Effector memory CD8-positive, alpha-beta T cell (primary cell): ENCODE measurements at regions not wholly inside any gene's neighbourhood (a gene's known extent, or its start where the extent isn't known, plus 50 kb on each side); places are given as distances from the start of the nearest gene placed in this dataset.

Source experiments
- ATAC-seq: fragments of 150-1000 bp; cut with Tn5 transposase; replicated peaks from 2 replicates; pipeline ENCODE4 v1.10.0; 2021; ENCODE audit warnings: mild to moderate bottlenecking, moderate library complexity
- DNase-seq, 3 experiments: peaks; one replicate each; pipeline ENCODE4 v3.0.0; 2021
- H3K27ac Mint-ChIP-seq, 2 donors: one replicate each; pipeline ENCODE4 v1.8.0; 2022; ENCODE audit warnings: mild to moderate bottlenecking in 2 of 2, mixed read lengths in 2 of 2, moderate library complexity in 2 of 2
- H3K27me3 Mint-ChIP-seq, 2 donors: one replicate each; pipeline ENCODE4 v1.8.0; 2022; ENCODE audit warnings: mixed read lengths in 2 of 2
- H3K36me3 Mint-ChIP-seq: one replicate; pipeline ENCODE4 v1.8.0; 2022; ENCODE audit warnings: mild to moderate bottlenecking, moderate library complexity, mixed read lengths; ENCODE audit not compliant: insufficient read depth
- H3K4me1 Mint-ChIP-seq, 2 donors: one replicate each; pipeline ENCODE4 v1.8.0; 2022; ENCODE audit warnings: low read depth in 2 of 2, mixed read lengths in 2 of 2
- H3K4me3 Mint-ChIP-seq, 2 donors: one replicate each; pipeline ENCODE4 v1.8.0; 2022; ENCODE audit warnings: mild to moderate bottlenecking in 2 of 2, mixed read lengths in 2 of 2, moderate library complexity in 2 of 2
- H3K9me3 Mint-ChIP-seq, 2 donors: one replicate each; pipeline ENCODE4 v1.8.0; 2022; ENCODE audit warnings: mixed read lengths in 2 of 2

- H3K9me3 Mint-ChIP-seq = no peaks in the 10 kb centered on the region
- no peak overlapping the region for H3K4me3 Mint-ChIP-seq
- no peak for ATAC-seq
- H3K36me3 Mint-ChIP-seq = no peaks in the 10 kb centered on the region
- no peak overlapping the region for H3K27ac Mint-ChIP-seq
- DNase-seq = no peak
- no peaks in the 10 kb centered on the region for H3K4me1 Mint-ChIP-seq
- peaks cover 7 to 8% of the 10 kb centered on the region in 2 donors for H3K27me3 Mint-ChIP-seq
These were observed 701.7 kb upstream of the CITED2 start for GRCh38 chr6:140076105-140076504.

GRCh38 chr6:140073456-140073855, 699.0 kb upstream of the CITED2 start:
- H3K36me3 Mint-ChIP-seq = no peaks in the 10 kb centered on the region
- no peak overlapping the region for H3K27ac Mint-ChIP-seq
- DNase-seq (no peak), ATAC-seq (no peak)
- no peaks in the 10 kb centered on the region for H3K9me3 Mint-ChIP-seq
- H3K4me3 Mint-ChIP-seq = no peak overlapping the region
- peaks cover 8 to 13% of the 10 kb centered on the region in 2 donors for H3K27me3 Mint-ChIP-seq
- H3K4me1 Mint-ChIP-seq = no peaks in the 10 kb centered on the region

GRCh38 chr6:140071601-140072062, 697.2 kb upstream of the CITED2 start:
- Mint-ChIP-seq H3K9me3 (no peaks in the 10 kb centered on the region), H3K27me3 (peaks cover 8 to 13% of the 10 kb centered on the region in 2 donors), H3K4me3 (no peak overlapping the region), H3K4me1 (no peaks in the 10 kb centered on the region), H3K27ac (no peak overlapping the region), H3K36me3 (no peaks in the 10 kb centered on the region)
- ATAC-seq (no peak), DNase-seq (no peak)

- peaks cover 8 to 13% of the 10 kb centered on the region in 2 donors for H3K27me3 Mint-ChIP-seq
- no peak overlapping the region for H3K27ac Mint-ChIP-seq
- DNase-seq (no peak), ATAC-seq (no peak)
- H3K4me1 Mint-ChIP-seq = no peaks in the 10 kb centered on the region
- H3K36me3 Mint-ChIP-seq = no peaks in the 10 kb centered on the region
- H3K9me3 Mint-ChIP-seq = no peaks in the 10 kb centered on the region
- H3K4me3 Mint-ChIP-seq = no peak overlapping the region
These were observed 696.5 kb upstream of the CITED2 start for GRCh38 chr6:140070846-140071473.

- Mint-ChIP-seq H3K9me3 (no peaks in the 10 kb centered on the region), H3K27me3 (peaks cover 0 to 6% of the 10 kb centered on the region in 2 donors), H3K36me3 (no peaks in the 10 kb centered on the region), H3K4me1 (no peaks in the 10 kb centered on the region), H3K4me3 (no peak overlapping the region), H3K27ac (no peak overlapping the region)
- ATAC-seq (no peak), DNase-seq (no peak)
These were observed 695.1 kb upstream of the CITED2 start for GRCh38 chr6:140069576-140069975.

- Mint-ChIP-seq H3K27ac (no peak overlapping the region), H3K4me3 (no peak overlapping the region), H3K9me3 (no peaks in the 10 kb centered on the region), H3K4me1 (no peaks in the 10 kb centered on the region), H3K27me3 (peaks cover 0 to 6% of the 10 kb centered on the region in 2 donors), H3K36me3 (no peaks in the 10 kb centered on the region)
- no peak for ATAC-seq
- DNase-seq = no peak
These were observed 694.4 kb upstream of the CITED2 start for GRCh38 chr6:140068801-140069200.

- Mint-ChIP-seq H3K27ac (no peak overlapping the region), H3K36me3 (no peaks in the 10 kb centered on the region), H3K4me1 (no peaks in the 10 kb centered on the region), H3K4me3 (no peak overlapping the region), H3K9me3 (no peaks in the 10 kb centered on the region), H3K27me3 (peaks cover 0 to 28% of the 10 kb centered on the region in 2 donors)
- ATAC-seq (no peak), DNase-seq (no peak)
These were observed 689.9 kb upstream of the CITED2 start for GRCh38 chr6:140064366-140064765.

- Mint-ChIP-seq H3K9me3 (no peaks in the 10 kb centered on the region), H3K27ac (no peak overlapping the region), H3K27me3 (peaks cover 0 to 21% of the 10 kb centered on the region in 2 donors), H3K4me1 (no peaks in the 10 kb centered on the region), H3K36me3 (no peaks in the 10 kb centered on the region), H3K4me3 (no peak overlapping the region)
- ATAC-seq = no peak
- DNase-seq = no peak
These were observed 688.6 kb upstream of the CITED2 start for GRCh38 chr6:140063021-140063399.

GRCh38 chr6:140062043-140063020, 687.9 kb upstream of the CITED2 start:
- Mint-ChIP-seq H3K36me3 (no peaks in the 10 kb centered on the region), H3K4me1 (no peaks in the 10 kb centered on the region), H3K27ac (no peak overlapping the region), H3K4me3 (no peak overlapping the region), H3K9me3 (no peaks in the 10 kb centered on the region), H3K27me3 (peaks cover 0 to 21% of the 10 kb centered on the region in 2 donors)
- DNase-seq (no peak), ATAC-seq (no peak)

GRCh38 chr6:140061110-140062042, 686.9 kb upstream of the CITED2 start:
- H3K36me3 Mint-ChIP-seq = no peaks in the 10 kb centered on the region
- no peaks in the 10 kb centered on the region for H3K4me1 Mint-ChIP-seq
- DNase-seq = no peak
- no peak overlapping the region for H3K27ac Mint-ChIP-seq
- no peaks in the 10 kb centered on the region for H3K9me3 Mint-ChIP-seq
- peaks cover 7 to 29% of the 10 kb centered on the region in 2 donors for H3K27me3 Mint-ChIP-seq
- no peak overlapping the region for H3K4me3 Mint-ChIP-seq
- ATAC-seq = no peak

GRCh38 chr6:140059947-140060346, 685.5 kb upstream of the CITED2 start:
- Mint-ChIP-seq H3K4me3 (no peak overlapping the region), H3K9me3 (no peaks in the 10 kb centered on the region), H3K27me3 (peaks cover 9 to 30% of the 10 kb centered on the region in 2 donors), H3K27ac (no peak overlapping the region), H3K4me1 (no peaks in the 10 kb centered on the region), H3K36me3 (no peaks in the 10 kb centered on the region)
- ATAC-seq (no peak), DNase-seq (no peak)

- no peak overlapping the region for H3K27ac Mint-ChIP-seq
- no peaks in the 10 kb centered on the region for H3K9me3 Mint-ChIP-seq
- H3K36me3 Mint-ChIP-seq = no peaks in the 10 kb centered on the region
- H3K4me1 Mint-ChIP-seq = no peaks in the 10 kb centered on the region
- peaks cover 9 to 30% of the 10 kb centered on the region in 2 donors for H3K27me3 Mint-ChIP-seq
- DNase-seq (no peak), ATAC-seq (no peak)
- no peak overlapping the region for H3K4me3 Mint-ChIP-seq
These were observed 684.4 kb upstream of the CITED2 start for GRCh38 chr6:140058863-140059262.
